Karpas-422 (cell line): ENCODE measurements at regions not wholly inside any gene's neighbourhood (a gene's known extent, or its start where the extent isn't known, plus 50 kb on each side); places are given as distances from the start of the nearest gene placed in this dataset.

ENCODE experiments used
- DNase-seq: peaks from one replicate; pipeline ENCODE4 v3.0.0-alpha.2; 2015
- H2AFZ ChIP-seq: fragments of 200-600 bp; sonication (generic); 2 replicates; pipeline ENCODE4 v1.6.1; 2014; ENCODE audit warnings: antibody characterized with exemption, low read length, mixed read lengths
- H3K27ac ChIP-seq: fragments of 200-600 bp; sonication (generic); 2 replicates; pipeline ENCODE4 v1.5.1; 2014; ENCODE audit warnings: mild to moderate bottlenecking, low read length, moderate library complexity
- H3K27me3 ChIP-seq: fragments of 200-600 bp; sonication (generic); 2 replicates; pipeline ENCODE4 v1.6.1; 2014; ENCODE audit warnings: low read length, mixed read lengths
- H3K36me3 ChIP-seq: fragments of 200-600 bp; sonication (generic); 2 replicates; pipeline ENCODE4 v1.6.1; 2014; ENCODE audit warnings: low read length, mixed read lengths; ENCODE audit not compliant: insufficient read depth
- H3K4me1 ChIP-seq: fragments of 200-600 bp; sonication (generic); 2 replicates; pipeline ENCODE4 v1.6.1; 2014; ENCODE audit warnings: mild to moderate bottlenecking, low read length, mixed read lengths
- H3K4me2 ChIP-seq: fragments of 200-600 bp; sonication (generic); 2 replicates; pipeline ENCODE4 v1.6.1; 2014; ENCODE audit warnings: low read length, low read depth, mild to moderate bottlenecking; ENCODE audit not compliant: poor library complexity, severe bottlenecking
- H3K4me3 ChIP-seq: fragments of 200-600 bp; sonication (generic); 2 replicates; pipeline ENCODE4 v1.5.1; 2014; ENCODE audit warnings: mild to moderate bottlenecking, antibody characterized with exemption, low read length, mixed read lengths
- H3K79me2 ChIP-seq: fragments of 200-600 bp; sonication (generic); 2 replicates; pipeline ENCODE4 v1.6.1; 2014; ENCODE audit warnings: mild to moderate bottlenecking, low read length, mixed read lengths
- H3K9ac ChIP-seq: fragments of 200-600 bp; sonication (generic); 2 replicates; pipeline ENCODE4 v1.6.0; 2014; ENCODE audit warnings: low read length
- H3K9me2 ChIP-seq: fragments of 200-600 bp; sonication (generic), shearing (Covaris generic); replicated peaks from 2 replicates; pipeline ENCODE4 v1.6.0; 2014; ENCODE audit warnings: mild to moderate bottlenecking, low read length, moderate library complexity; ENCODE audit not compliant: insufficient read depth
- H3K9me3 ChIP-seq: fragments of 300-700, 200-600 bp; sonication (generic); 2 replicates; pipeline ENCODE4 v1.6.1; 2014; ENCODE audit warnings: low read length, mixed read lengths
- H4K20me1 ChIP-seq: fragments of 200-600 bp; sonication (generic); 2 replicates; pipeline ENCODE4 v1.6.1; 2014; ENCODE audit warnings: mild to moderate bottlenecking, antibody characterized with exemption, low read length, low read depth; ENCODE audit not compliant: insufficient read depth

- Histone ChIP-seq H2AFZ (no peak overlapping the region), H3K27me3 (no peaks in the 10 kb centered on the region), H3K9me2 (no peaks in the 10 kb centered on the region), H3K4me2 (no peak overlapping the region), H3K4me1 (no peaks in the 10 kb centered on the region), H3K9me3 (no peaks in the 10 kb centered on the region), H3K4me3 (no peak overlapping the region), H3K36me3 (no peaks in the 10 kb centered on the region), H3K9ac (no peak overlapping the region), H3K27ac (no peak overlapping the region), H3K79me2 (no peaks in the 10 kb centered on the region), H4K20me1 (no peaks in the 10 kb centered on the region)
- DNase-seq = no peak
Observed at GRCh38 chr5:99706160-99706559, 777.4 kb upstream of the CHD1 start.

GRCh38 chr5:99702565-99702964, 773.8 kb upstream of the CHD1 start:
- Histone ChIP-seq H3K9me3 (no peaks in the 10 kb centered on the region), H2AFZ (no peak overlapping the region), H3K27me3 (no peaks in the 10 kb centered on the region), H3K9ac (no peak overlapping the region), H3K27ac (no peak overlapping the region), H3K36me3 (no peaks in the 10 kb centered on the region), H3K4me3 (no peak overlapping the region), H3K9me2 (no peaks in the 10 kb centered on the region), H3K79me2 (no peaks in the 10 kb centered on the region), H4K20me1 (no peaks in the 10 kb centered on the region), H3K4me1 (no peaks in the 10 kb centered on the region), H3K4me2 (no peak overlapping the region)
- DNase-seq = no peak

- H3K9ac ChIP-seq = no peak overlapping the region
- H3K9me2 ChIP-seq = no peaks in the 10 kb centered on the region
- no peaks in the 10 kb centered on the region for H4K20me1 ChIP-seq
- no peaks in the 10 kb centered on the region for H3K27me3 ChIP-seq
- no peaks in the 10 kb centered on the region for H3K79me2 ChIP-seq
- no peak overlapping the region for H2AFZ ChIP-seq
- DNase-seq = no peak
- H3K4me2 ChIP-seq = no peak overlapping the region
- no peak overlapping the region for H3K27ac ChIP-seq
- H3K9me3 ChIP-seq = no peaks in the 10 kb centered on the region
- H3K4me1 ChIP-seq = no peaks in the 10 kb centered on the region
- no peaks in the 10 kb centered on the region for H3K36me3 ChIP-seq
- no peak overlapping the region for H3K4me3 ChIP-seq
Observed at GRCh38 chr5:99694884-99695283, 766.1 kb upstream of the CHD1 start.

GRCh38 chr5:99686538-99686937, 757.7 kb upstream of the CHD1 start:
- Histone ChIP-seq H3K4me3 (no peak overlapping the region), H3K9me3 (no peaks in the 10 kb centered on the region; the same call in 1 of the 2 replicates), H3K27me3 (no peaks in the 10 kb centered on the region), H3K4me1 (no peaks in the 10 kb centered on the region), H2AFZ (no peak overlapping the region), H4K20me1 (no peaks in the 10 kb centered on the region), H3K9me2 (no peaks in the 10 kb centered on the region), H3K79me2 (no peaks in the 10 kb centered on the region), H3K36me3 (no peaks in the 10 kb centered on the region), H3K27ac (no peak overlapping the region), H3K9ac (no peak overlapping the region), H3K4me2 (no peak overlapping the region)
- DNase-seq = no peak

- no peak overlapping the region for H3K4me3 ChIP-seq
- no peaks in the 10 kb centered on the region for H4K20me1 ChIP-seq
- no peaks in the 10 kb centered on the region for H3K4me1 ChIP-seq
- no peak overlapping the region for H3K27ac ChIP-seq
- no peak overlapping the region for H3K9ac ChIP-seq
- H3K27me3 ChIP-seq = no peaks in the 10 kb centered on the region
- H3K9me2 ChIP-seq = 0 out of 2 replicates have a peak, but pooled peaks cover 4% of the 10 kb centered on the region
- H3K79me2 ChIP-seq = no peaks in the 10 kb centered on the region
- H3K4me2 ChIP-seq = no peak overlapping the region
- no peaks in the 10 kb centered on the region for H3K36me3 ChIP-seq
- H3K9me3 ChIP-seq = no peaks in the 10 kb centered on the region; the same call in 1 of the 2 replicates
- no peak overlapping the region for H2AFZ ChIP-seq
- no peak for DNase-seq
Observed at GRCh38 chr5:99675974-99676373, 747.2 kb upstream of the CHD1 start.

- Histone ChIP-seq H3K27me3 (no peaks in the 10 kb centered on the region), H3K9me2 (0 out of 2 replicates have a peak, but pooled peaks cover 4% of the 10 kb centered on the region), H3K36me3 (no peaks in the 10 kb centered on the region), H3K9ac (no peak overlapping the region), H2AFZ (no peak overlapping the region), H3K9me3 (no peaks in the 10 kb centered on the region; the same call in 1 of the 2 replicates), H3K79me2 (no peaks in the 10 kb centered on the region), H3K4me3 (no peak overlapping the region), H3K4me2 (no peak overlapping the region), H3K4me1 (no peaks in the 10 kb centered on the region), H4K20me1 (no peaks in the 10 kb centered on the region), H3K27ac (no peak overlapping the region)
- no peak for DNase-seq
Observed at GRCh38 chr5:99674101-99674500, 745.3 kb upstream of the CHD1 start.

GRCh38 chr5:99664972-99665371, 736.2 kb upstream of the CHD1 start:
- H3K27me3 ChIP-seq = no peaks in the 10 kb centered on the region
- no peak for DNase-seq
- no peaks in the 10 kb centered on the region for H3K9me3 ChIP-seq
- H3K27ac ChIP-seq = no peak overlapping the region
- no peaks in the 10 kb centered on the region for H3K4me1 ChIP-seq
- no peaks in the 10 kb centered on the region for H3K36me3 ChIP-seq
- no peak overlapping the region for H2AFZ ChIP-seq
- H3K79me2 ChIP-seq = no peaks in the 10 kb centered on the region
- no peak overlapping the region for H3K4me2 ChIP-seq
- no peaks in the 10 kb centered on the region for H3K9me2 ChIP-seq
- H4K20me1 ChIP-seq = no peaks in the 10 kb centered on the region
- H3K9ac ChIP-seq = no peak overlapping the region
- no peak overlapping the region for H3K4me3 ChIP-seq

DNA sequence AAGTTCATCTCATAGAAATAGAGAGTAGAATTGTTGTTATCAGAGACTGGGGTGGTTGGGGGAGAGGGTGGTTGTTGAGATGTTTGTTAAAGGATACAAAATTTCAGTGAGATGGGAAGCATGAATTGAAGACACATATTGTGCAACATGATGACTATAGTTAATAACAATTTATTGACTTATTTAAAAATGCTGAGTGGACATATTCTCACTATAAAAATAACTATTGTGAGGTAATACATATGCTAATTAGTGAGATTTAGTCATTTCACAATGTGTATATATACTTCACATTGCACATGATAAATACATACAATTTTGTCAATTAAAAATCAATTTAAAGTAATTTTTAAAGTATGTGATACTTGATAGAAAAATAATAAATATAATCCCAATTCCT, 722.5 kb upstream of the CHD1 start:
- Histone ChIP-seq H4K20me1 (no peaks in the 10 kb centered on the region), H2AFZ (no peak overlapping the region), H3K4me1 (no peaks in the 10 kb centered on the region), H3K4me2 (no peak overlapping the region), H3K27me3 (no peaks in the 10 kb centered on the region), H3K4me3 (no peak overlapping the region), H3K27ac (no peak overlapping the region), H3K9ac (no peak overlapping the region), H3K9me2 (no peaks in the 10 kb centered on the region), H3K9me3 (peaks cover 5% of the 10 kb centered on the region; the same call in 1 of the 2 replicates), H3K79me2 (no peaks in the 10 kb centered on the region), H3K36me3 (no peaks in the 10 kb centered on the region)
- no peak for DNase-seq
